PC-9 (cell line): ENCODE measurements at regions not wholly inside any gene's neighbourhood (a gene's known extent, or its start where the extent isn't known, plus 50 kb on each side); places are given as distances from the start of the nearest gene placed in this dataset.
"Not testable (repeated sequence)": the region's sequence is repeated elsewhere in the genome, so short reads cannot be mapped to it uniquely, and the experiment has no call there.

Experiments
- BruUV-seq: library from RNA; stranded (reverse); fragments of 400-500 nt; replicated peaks from 2 replicates; lab custom pipeline; 2021; lab: Mats Ljungman, UMichigan
- CTCF ChIA-PET: fragments of 300-600 bp; sonication (Branson Sonifier 250); formaldehyde crosslinking; loops from one replicate; lab custom pipeline; 2022; ENCODE audit warnings: antibody characterized with exemption; lab: Charles Lee
- POLR2A ChIA-PET: fragments of 300-600 bp; sonication (Branson Sonifier 250); formaldehyde crosslinking; loops from one replicate; lab custom pipeline; 2022; ENCODE audit warnings: antibody characterized with exemption; ENCODE audit not compliant: unreplicated experiment; lab: Charles Lee
- DNase-seq, 2 experiments: peaks; one replicate each; pipeline versions ENCODE4 v3.0.0 to v3.0.0-alpha.2; 2015 to 2022; ENCODE audit warnings: mixed read lengths in 1 of 2
- H2AFZ ChIP-seq: fragments of 200-600 bp; sonication (generic); 2 replicates; pipeline ENCODE4 v1.8.1; 2017; ENCODE audit warnings: antibody characterized with exemption
- H3F3A ChIP-seq: fragments of 200-600 bp; sonication (generic); 2 replicates; pipeline ENCODE4 v1.8.1; 2017; ENCODE audit warnings: antibody characterized with exemption, mild to moderate bottlenecking, low read depth; ENCODE audit not compliant: insufficient read depth
- H3K27ac ChIP-seq: fragments of 200-600 bp; sonication (generic); 2 replicates; pipeline ENCODE4 v1.6.1; 2016; ENCODE audit warnings: mixed run types
- H3K27me3 ChIP-seq: fragments of 200-600 bp; sonication (generic); 2 replicates; pipeline ENCODE4 v1.6.1; 2016; ENCODE audit warnings: low read depth, mixed run types; ENCODE audit not compliant: insufficient read depth
- H3K36me3 ChIP-seq: fragments of 200-600 bp; sonication (generic); 2 replicates; pipeline ENCODE4 v1.6.1; 2016; ENCODE audit warnings: low read depth, mixed run types
- H3K4me1 ChIP-seq: fragments of 200-600 bp; sonication (generic); replicated peaks from 2 replicates; pipeline ENCODE4 v1.6.1; 2016; ENCODE audit warnings: mixed run types; ENCODE audit not compliant: insufficient read depth
- H3K4me2 ChIP-seq: fragments of 200-600 bp; sonication (generic); 2 replicates; pipeline ENCODE4 v1.6.1; 2017; ENCODE audit warnings: mixed run types
- H3K4me3 ChIP-seq: fragments of 200-600 bp; sonication (generic); 2 replicates; pipeline ENCODE4 v1.6.1; 2016; ENCODE audit warnings: mixed run types
- H3K79me2 ChIP-seq: fragments of 200-600 bp; sonication (generic); 2 replicates; pipeline ENCODE4 v1.6.1; 2017; ENCODE audit warnings: low read depth, mixed run types
- H3K9me2 ChIP-seq: fragments of 200-600 bp; sonication (generic); 2 replicates; pipeline ENCODE4 v1.8.1; 2017; ENCODE audit warnings: mild to moderate bottlenecking; ENCODE audit not compliant: insufficient read depth
- H3K9me3 ChIP-seq: fragments of 200-600 bp; sonication (generic); 2 replicates; pipeline ENCODE4 v1.8.1; 2016; ENCODE audit warnings: low read depth; ENCODE audit not compliant: insufficient read depth
- H4K20me1 ChIP-seq: fragments of 200-600 bp; sonication (generic); 2 replicates; pipeline ENCODE4 v1.8.1; 2017; ENCODE audit not compliant: insufficient read depth
- EZH2 ChIP-seq: fragments of 200-600 bp; sonication (generic); IDR thresholded peaks from 2 replicates; pipeline ENCODE4 v1.8.0; 2017; ENCODE audit warnings: antibody characterized with exemption, low read depth
- intact Hi-C: fragments of 100-400 bp; cut with micrococcal nuclease; formaldehyde crosslinking; loops from one replicate; pipeline ENCODE4 v1.10.0; 2022; ENCODE audit not compliant: unreplicated experiment
- TF ChIP-seq, protein P1 (sequence below): fragments of 200-600 bp; sonication (generic); conservative IDR thresholded peaks from 2 replicates; pipeline ENCODE4 v1.6.1; 2017; ENCODE audit warnings: mixed run types, antibody characterized with exemption, mild to moderate bottlenecking, moderate library complexity

DNA sequence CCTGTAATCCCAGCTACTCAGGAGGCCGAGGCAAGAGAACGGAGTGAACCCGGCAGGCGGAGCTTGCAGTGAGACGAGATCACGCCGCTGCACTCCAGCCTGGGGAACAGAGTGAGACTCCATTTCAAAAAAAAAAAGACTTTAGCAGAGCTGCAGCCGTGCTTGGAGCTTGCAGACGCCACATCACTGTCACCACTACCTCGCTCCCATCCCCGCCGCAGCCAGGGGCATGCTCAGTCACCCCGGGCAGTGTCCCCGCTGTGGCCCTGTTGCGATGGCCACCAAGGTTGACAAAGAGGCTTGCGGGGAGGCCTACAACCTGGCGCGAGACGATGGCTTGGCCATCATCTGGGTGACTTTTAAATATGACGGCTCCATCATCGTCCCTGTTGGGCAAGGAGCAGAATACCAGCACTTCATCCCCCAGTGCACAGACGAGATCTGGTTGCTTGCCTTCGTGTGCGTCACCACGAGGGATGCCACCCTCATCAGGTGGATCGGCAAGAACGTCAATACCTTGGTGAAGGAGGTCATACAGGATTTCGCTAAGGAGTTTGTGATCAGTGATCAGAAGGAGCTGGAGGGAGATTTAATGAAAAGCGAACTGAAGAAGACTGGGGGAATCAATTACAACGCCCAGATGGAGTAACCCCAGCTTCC lies 118.1 kb downstream of the TNFRSF13B start:
- no peaks in the 10 kb centered on the region for H3K79me2 ChIP-seq
- no peak for DNase-seq
- no TSS peak for BruUV-seq
- no peak overlapping the region for H3K4me3 ChIP-seq
- H4K20me1 ChIP-seq: no peaks in the 10 kb centered on the region
- H3K4me2 ChIP-seq: no peak overlapping the region
- no peaks in the 10 kb centered on the region for H3K36me3 ChIP-seq
- no peaks in the 10 kb centered on the region for H3K27me3 ChIP-seq
- H3F3A ChIP-seq: no peaks in the 10 kb centered on the region
- H3K9me3 ChIP-seq: no peaks in the 10 kb centered on the region
- H3K4me1 ChIP-seq: no peaks in the 10 kb centered on the region
- H3K9me2 ChIP-seq: no peaks in the 10 kb centered on the region
- H2AFZ ChIP-seq: no peak overlapping the region
- intact Hi-C loops: no loop called here
- no peak for TF ChIP-seq EZH2
- TF ChIP-seq, protein P1, sequence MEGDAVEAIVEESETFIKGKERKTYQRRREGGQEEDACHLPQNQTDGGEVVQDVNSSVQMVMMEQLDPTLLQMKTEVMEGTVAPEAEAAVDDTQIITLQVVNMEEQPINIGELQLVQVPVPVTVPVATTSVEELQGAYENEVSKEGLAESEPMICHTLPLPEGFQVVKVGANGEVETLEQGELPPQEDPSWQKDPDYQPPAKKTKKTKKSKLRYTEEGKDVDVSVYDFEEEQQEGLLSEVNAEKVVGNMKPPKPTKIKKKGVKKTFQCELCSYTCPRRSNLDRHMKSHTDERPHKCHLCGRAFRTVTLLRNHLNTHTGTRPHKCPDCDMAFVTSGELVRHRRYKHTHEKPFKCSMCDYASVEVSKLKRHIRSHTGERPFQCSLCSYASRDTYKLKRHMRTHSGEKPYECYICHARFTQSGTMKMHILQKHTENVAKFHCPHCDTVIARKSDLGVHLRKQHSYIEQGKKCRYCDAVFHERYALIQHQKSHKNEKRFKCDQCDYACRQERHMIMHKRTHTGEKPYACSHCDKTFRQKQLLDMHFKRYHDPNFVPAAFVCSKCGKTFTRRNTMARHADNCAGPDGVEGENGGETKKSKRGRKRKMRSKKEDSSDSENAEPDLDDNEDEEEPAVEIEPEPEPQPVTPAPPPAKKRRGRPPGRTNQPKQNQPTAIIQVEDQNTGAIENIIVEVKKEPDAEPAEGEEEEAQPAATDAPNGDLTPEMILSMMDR: no peak
- H3K27ac ChIP-seq: no peak overlapping the region
- ChIA-PET CTCF (no interaction called here), POLR2A (no interaction called here)

DNA sequence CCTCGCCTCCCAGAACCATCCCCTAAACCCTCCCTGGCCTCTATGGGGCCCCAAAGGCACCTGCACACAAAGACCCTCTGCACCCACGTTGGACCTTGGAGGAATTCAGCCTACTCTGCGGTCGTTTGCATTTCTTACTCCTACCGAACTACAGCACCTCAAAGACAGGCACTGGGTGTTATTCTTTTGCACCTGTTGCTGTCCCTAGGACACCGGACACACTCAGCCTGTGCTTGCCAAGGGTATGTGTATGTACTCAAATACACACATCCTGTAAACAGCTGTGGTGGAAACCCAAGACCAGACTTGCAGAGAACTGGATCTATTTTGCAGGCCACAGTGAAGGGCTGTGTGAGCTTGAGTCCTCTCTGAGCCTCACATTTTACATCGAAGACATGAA lies 122.1 kb downstream of the TNFRSF13B start:
- CTCF ChIA-PET, POLR2A ChIA-PET, BruUV-seq, DNase-seq, H3K4me3 ChIP-seq, H2AFZ ChIP-seq, H3F3A ChIP-seq, H3K4me1 ChIP-seq, H4K20me1 ChIP-seq, H3K9me2 ChIP-seq, intact Hi-C loops, H3K4me2 ChIP-seq, H3K9me3 ChIP-seq, H3K27me3 ChIP-seq, H3K27ac ChIP-seq, H3K79me2 ChIP-seq, H3K36me3 ChIP-seq: not testable (repeated sequence)

DNA sequence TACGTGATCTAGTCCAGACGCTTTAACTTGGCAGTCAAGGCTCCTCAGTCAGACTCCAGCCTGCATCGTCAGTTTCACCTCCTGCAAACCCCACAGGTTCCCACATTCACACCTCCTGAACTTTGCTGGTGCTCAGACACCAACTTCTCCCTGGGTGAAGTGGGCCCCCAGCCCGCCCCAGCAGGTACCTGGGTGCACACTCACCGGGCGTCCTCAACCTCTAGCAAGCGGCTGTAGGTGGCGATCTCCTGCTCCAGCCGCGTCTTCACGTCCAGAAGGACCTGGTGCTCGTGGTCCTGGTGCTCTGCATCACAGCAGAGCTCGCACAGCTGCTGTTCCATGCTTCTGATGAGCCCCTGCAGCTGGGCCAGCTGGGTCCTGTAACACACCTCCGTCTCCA lies 122.9 kb downstream of the TNFRSF13B start:
- BruUV-seq, H3F3A ChIP-seq, H3K27me3 ChIP-seq, H3K4me1 ChIP-seq, DNase-seq, CTCF ChIA-PET, H3K9me3 ChIP-seq, H2AFZ ChIP-seq, H4K20me1 ChIP-seq, intact Hi-C loops, H3K4me2 ChIP-seq, H3K36me3 ChIP-seq, H3K4me3 ChIP-seq, POLR2A ChIA-PET, H3K9me2 ChIP-seq, H3K27ac ChIP-seq, H3K79me2 ChIP-seq: not testable (repeated sequence)

DNA sequence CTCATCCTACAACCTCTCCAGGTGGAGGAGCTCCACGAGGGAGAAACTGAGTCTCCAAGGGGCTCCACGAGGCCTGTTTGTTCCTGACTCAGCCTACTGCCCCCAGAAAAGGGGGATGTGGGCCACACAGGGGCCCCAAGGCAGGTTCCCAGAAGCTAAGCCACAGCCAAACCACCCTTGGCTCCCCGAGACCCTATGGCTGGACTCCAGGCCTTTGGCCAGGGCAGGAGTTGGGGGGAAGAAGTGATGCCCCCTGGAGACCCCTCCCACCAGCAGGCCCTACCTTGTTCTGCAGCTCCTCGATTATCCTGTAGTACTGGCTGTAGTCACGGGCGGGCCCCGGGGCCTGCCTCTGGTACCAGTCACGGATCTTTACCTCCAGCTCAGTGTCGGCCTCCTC lies 126.8 kb downstream of the TNFRSF13B start:
- POLR2A ChIA-PET, intact Hi-C loops, H3K4me1 ChIP-seq: not testable (repeated sequence)

DNA sequence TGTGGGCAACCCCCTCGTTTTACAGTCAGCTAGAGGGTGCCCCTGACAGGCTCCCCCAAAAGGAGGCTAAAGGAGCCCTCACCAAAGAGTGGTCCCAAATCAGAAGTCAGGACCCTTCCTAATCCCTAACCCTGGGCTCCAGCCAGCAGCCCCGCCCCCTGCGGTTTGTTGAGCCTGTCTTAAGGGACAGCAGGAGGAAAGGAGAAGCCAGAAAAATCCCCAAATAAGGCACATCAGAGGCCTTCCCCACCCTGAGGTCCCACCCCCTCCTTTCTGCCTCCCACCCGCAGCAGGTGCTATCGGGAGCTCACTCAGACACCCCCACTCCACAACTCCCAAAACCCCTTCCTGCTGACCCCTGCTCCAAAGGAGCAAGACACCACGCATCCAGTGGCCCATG lies 127.2 kb downstream of the TNFRSF13B start:
- H3K27ac ChIP-seq, intact Hi-C loops, H3K9me3 ChIP-seq, H3K27me3 ChIP-seq, BruUV-seq, CTCF ChIA-PET, H2AFZ ChIP-seq, H3K36me3 ChIP-seq, DNase-seq, H3K4me3 ChIP-seq, H3K79me2 ChIP-seq, H4K20me1 ChIP-seq, H3K9me2 ChIP-seq, H3K4me2 ChIP-seq, POLR2A ChIA-PET, H3K4me1 ChIP-seq, H3F3A ChIP-seq: not testable (repeated sequence)

More for the DNA sequence above, 126.8 kb downstream of the TNFRSF13B start:
- H3K27ac ChIP-seq, H3K27me3 ChIP-seq, H2AFZ ChIP-seq, BruUV-seq, H3K36me3 ChIP-seq, H3K4me2 ChIP-seq, H3K9me3 ChIP-seq, DNase-seq, H4K20me1 ChIP-seq, H3K9me2 ChIP-seq, CTCF ChIA-PET, H3F3A ChIP-seq, H3K79me2 ChIP-seq, H3K4me3 ChIP-seq: not testable (repeated sequence)

DNA sequence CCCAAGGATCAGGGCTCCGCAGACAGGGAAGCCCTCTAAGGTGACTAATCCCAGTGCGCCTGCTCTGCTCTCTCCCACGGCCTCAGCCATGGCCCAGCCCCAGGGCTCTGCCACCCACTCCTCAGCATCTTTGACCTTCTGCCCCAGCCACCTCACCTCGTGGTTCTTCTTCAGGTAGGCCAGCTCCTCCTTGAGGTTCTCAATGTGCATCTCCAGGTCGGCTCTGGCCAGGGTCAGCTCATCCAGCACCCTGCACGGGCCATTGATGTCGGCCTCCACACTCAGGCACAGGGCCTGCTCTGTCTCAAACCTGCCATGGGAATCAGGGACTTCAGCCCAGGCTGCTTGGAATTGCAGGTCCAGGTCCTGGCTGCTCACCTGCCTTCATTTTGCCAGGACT lies 128.4 kb downstream of the TNFRSF13B start:
- intact Hi-C loops, H4K20me1 ChIP-seq, H3K4me2 ChIP-seq, DNase-seq, H3K4me3 ChIP-seq, H3K27ac ChIP-seq, BruUV-seq, H3F3A ChIP-seq, CTCF ChIA-PET, H3K9me2 ChIP-seq, H3K79me2 ChIP-seq, POLR2A ChIA-PET, H2AFZ ChIP-seq, H3K9me3 ChIP-seq, H3K4me1 ChIP-seq, H3K36me3 ChIP-seq, H3K27me3 ChIP-seq: not testable (repeated sequence)

DNA sequence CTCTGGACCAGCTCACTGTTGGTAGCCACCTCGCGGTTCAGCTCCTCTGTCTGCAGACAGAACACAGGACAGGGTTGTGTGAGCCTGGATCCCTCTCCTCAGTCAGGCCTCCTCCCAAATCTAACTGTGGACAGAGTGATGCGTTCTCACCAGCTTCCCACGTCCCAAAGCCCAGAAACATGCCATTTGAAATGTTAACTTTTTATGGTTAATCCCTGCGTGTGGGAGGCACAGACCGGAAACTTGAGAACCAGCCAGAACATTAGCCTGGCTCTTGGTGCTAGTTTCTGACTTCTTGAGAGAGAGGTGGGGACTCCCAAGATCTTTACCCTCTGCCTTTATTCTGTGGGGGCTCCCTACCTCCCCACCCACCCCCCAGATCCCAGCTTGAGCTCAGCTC lies 129.6 kb downstream of the TNFRSF13B start:
- DNase-seq, H3K9me2 ChIP-seq, H3K36me3 ChIP-seq, H2AFZ ChIP-seq, BruUV-seq, H4K20me1 ChIP-seq, H3K27ac ChIP-seq, H3K4me3 ChIP-seq, POLR2A ChIA-PET, H3F3A ChIP-seq, H3K4me1 ChIP-seq, H3K79me2 ChIP-seq, H3K9me3 ChIP-seq, CTCF ChIA-PET, intact Hi-C loops, H3K4me2 ChIP-seq, H3K27me3 ChIP-seq: not testable (repeated sequence)
